Activated naive CD4-positive, alpha-beta T cell treated with anti-CD3 and anti-CD28 coated beads for 36 hours (primary cell): ENCODE measurements at regions not wholly inside any gene's neighbourhood (a gene's known extent, or its start where the extent isn't known, plus 50 kb on each side); places are given as distances from the start of the nearest gene placed in this dataset.

ENCODE experiments used
- CTCF ChIA-PET: fragments of 350-600 bp; sonication (Branson Sonifier 250); formaldehyde crosslinking; loops from one replicate; lab custom pipeline; 2021; ENCODE audit warnings: antibody characterized with exemption; lab: Charles Lee
- DNase-seq: peaks from one replicate; pipeline ENCODE4 v3.0.0-alpha.2; 2020
- H3K27ac Mint-ChIP-seq: one replicate; pipeline ENCODE4 v1.8.0; 2021; ENCODE audit warnings: mild to moderate bottlenecking, mixed read lengths
- H3K27me3 Mint-ChIP-seq: one replicate; pipeline ENCODE4 v1.8.0; 2021; ENCODE audit warnings: low read depth, mixed read lengths
- H3K36me3 Mint-ChIP-seq: one replicate; pipeline ENCODE4 v1.8.0; 2021; ENCODE audit warnings: low read depth, mixed read lengths
- H3K4me1 Mint-ChIP-seq: one replicate; pipeline ENCODE4 v1.8.0; 2021; ENCODE audit warnings: low read depth, mixed read lengths
- H3K4me3 Mint-ChIP-seq: one replicate; pipeline ENCODE4 v1.8.0; 2021; ENCODE audit warnings: mild to moderate bottlenecking, moderate library complexity, mixed read lengths
- H3K9me3 Mint-ChIP-seq: one replicate; pipeline ENCODE4 v1.8.0; 2021; ENCODE audit warnings: mixed read lengths
- intact Hi-C: fragments of 100-400 bp; cut with micrococcal nuclease; formaldehyde crosslinking; loops from one replicate; pipeline ENCODE4 v1.15.1; 2023

DNA sequence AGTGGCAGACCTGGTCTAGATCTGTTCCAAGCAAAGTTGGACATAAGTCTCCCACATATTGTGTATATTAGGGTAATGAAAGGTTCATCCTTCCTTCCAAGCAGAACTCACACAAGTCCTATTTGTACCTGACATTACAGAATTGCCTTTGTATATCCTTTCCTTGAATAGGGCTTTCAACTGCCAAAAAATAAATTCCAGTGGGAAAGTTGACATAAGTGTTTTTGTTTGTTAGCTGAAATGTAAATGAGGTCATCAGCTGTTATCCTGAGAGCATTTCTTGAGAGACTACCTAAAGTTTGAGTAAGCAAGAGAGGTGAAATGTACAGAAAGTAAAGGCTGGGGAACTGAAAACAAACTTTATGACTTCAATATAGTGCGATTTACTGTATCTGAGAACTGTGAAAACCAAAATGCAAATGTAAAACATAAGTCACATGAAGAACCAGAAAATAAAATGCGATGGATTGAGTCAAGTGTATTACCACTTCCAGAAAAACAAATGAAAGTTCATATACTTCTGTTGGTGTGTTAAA is 527.3 kb upstream of the SEMA3D start:
- CTCF ChIA-PET, result no interaction called here
- intact Hi-C loops, result no loop called here
- H3K36me3 Mint-ChIP-seq, result no peaks in the 10 kb centered on the region
- no peak for DNase-seq
- no peaks in the 10 kb centered on the region for H3K9me3 Mint-ChIP-seq
- H3K27me3 Mint-ChIP-seq, result no peaks in the 10 kb centered on the region
- no peaks in the 10 kb centered on the region for H3K4me1 Mint-ChIP-seq
- no peak overlapping the region for H3K27ac Mint-ChIP-seq
- no peak overlapping the region for H3K4me3 Mint-ChIP-seq

- no peaks in the 10 kb centered on the region for H3K9me3 Mint-ChIP-seq
- no peak for DNase-seq
- CTCF ChIA-PET, result no interaction called here
- H3K36me3 Mint-ChIP-seq, result no peaks in the 10 kb centered on the region
- H3K27ac Mint-ChIP-seq, result no peak overlapping the region
- H3K4me3 Mint-ChIP-seq, result no peak overlapping the region
- intact Hi-C loops, result no loop called here
- H3K27me3 Mint-ChIP-seq, result no peaks in the 10 kb centered on the region
- no peaks in the 10 kb centered on the region for H3K4me1 Mint-ChIP-seq
Observed at GRCh38 chr7:85713171-85713570, 526.3 kb upstream of the SEMA3D start.

GRCh38 chr7:85711894-85712293 is 525.0 kb upstream of the SEMA3D start:
- DNase-seq, result no peak
- H3K9me3 Mint-ChIP-seq, result no peaks in the 10 kb centered on the region
- H3K27me3 Mint-ChIP-seq, result no peaks in the 10 kb centered on the region
- H3K4me3 Mint-ChIP-seq, result no peak overlapping the region
- intact Hi-C loops, result no loop called here
- H3K36me3 Mint-ChIP-seq, result no peaks in the 10 kb centered on the region
- H3K4me1 Mint-ChIP-seq, result no peaks in the 10 kb centered on the region
- CTCF ChIA-PET, result no interaction called here
- no peak overlapping the region for H3K27ac Mint-ChIP-seq

- H3K36me3 Mint-ChIP-seq, result no peaks in the 10 kb centered on the region
- peaks cover 4% of the 10 kb centered on the region for H3K9me3 Mint-ChIP-seq
- intact Hi-C loops, result no loop called here
- H3K4me3 Mint-ChIP-seq, result no peak overlapping the region
- CTCF ChIA-PET, result no interaction called here
- no peak overlapping the region for H3K27ac Mint-ChIP-seq
- no peak for DNase-seq
- H3K27me3 Mint-ChIP-seq, result no peaks in the 10 kb centered on the region
- H3K4me1 Mint-ChIP-seq, result no peaks in the 10 kb centered on the region
Observed at GRCh38 chr7:85710960-85711359, 524.1 kb upstream of the SEMA3D start.

GRCh38 chr7:85708221-85708620 is 521.4 kb upstream of the SEMA3D start:
- no peaks in the 10 kb centered on the region for H3K27me3 Mint-ChIP-seq
- DNase-seq, result no peak

DNA sequence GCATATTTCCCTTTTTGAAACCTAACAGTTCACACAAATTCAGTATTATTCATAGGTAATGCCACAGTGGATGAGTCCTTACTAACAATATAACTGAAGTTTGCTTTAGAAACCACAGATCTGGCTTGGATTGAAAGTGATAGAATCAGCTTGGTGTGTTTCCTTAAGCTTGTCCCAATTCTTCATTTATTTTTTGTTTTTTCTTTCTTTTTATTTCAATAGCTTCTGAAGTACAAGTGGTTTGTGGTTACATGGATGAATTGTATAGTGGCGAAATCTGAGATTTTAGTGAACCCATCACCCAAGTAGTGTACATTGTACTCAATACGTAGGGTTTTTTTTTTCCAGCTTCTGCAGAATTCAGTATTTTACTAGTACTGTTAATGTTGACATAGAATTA is 518.2 kb upstream of the SEMA3D start:
- Mint-ChIP-seq H3K4me1 (no peaks in the 10 kb centered on the region), H3K9me3 (peaks cover 5% of the 10 kb centered on the region), H3K27me3 (no peaks in the 10 kb centered on the region), H3K36me3 (no peaks in the 10 kb centered on the region), H3K27ac (no peak overlapping the region), H3K4me3 (no peak overlapping the region)
- CTCF ChIA-PET, result no interaction called here
- no peak for DNase-seq
- intact Hi-C loops, result no loop called here

More at GRCh38 chr7:85708221-85708620, 521.4 kb upstream of the SEMA3D start:
- Mint-ChIP-seq H3K27ac (no peak overlapping the region), H3K4me1 (no peaks in the 10 kb centered on the region), H3K4me3 (no peak overlapping the region), H3K36me3 (no peaks in the 10 kb centered on the region), H3K9me3 (peaks cover 5% of the 10 kb centered on the region)
- CTCF ChIA-PET, result no interaction called here
- intact Hi-C loops, result no loop called here

DNA sequence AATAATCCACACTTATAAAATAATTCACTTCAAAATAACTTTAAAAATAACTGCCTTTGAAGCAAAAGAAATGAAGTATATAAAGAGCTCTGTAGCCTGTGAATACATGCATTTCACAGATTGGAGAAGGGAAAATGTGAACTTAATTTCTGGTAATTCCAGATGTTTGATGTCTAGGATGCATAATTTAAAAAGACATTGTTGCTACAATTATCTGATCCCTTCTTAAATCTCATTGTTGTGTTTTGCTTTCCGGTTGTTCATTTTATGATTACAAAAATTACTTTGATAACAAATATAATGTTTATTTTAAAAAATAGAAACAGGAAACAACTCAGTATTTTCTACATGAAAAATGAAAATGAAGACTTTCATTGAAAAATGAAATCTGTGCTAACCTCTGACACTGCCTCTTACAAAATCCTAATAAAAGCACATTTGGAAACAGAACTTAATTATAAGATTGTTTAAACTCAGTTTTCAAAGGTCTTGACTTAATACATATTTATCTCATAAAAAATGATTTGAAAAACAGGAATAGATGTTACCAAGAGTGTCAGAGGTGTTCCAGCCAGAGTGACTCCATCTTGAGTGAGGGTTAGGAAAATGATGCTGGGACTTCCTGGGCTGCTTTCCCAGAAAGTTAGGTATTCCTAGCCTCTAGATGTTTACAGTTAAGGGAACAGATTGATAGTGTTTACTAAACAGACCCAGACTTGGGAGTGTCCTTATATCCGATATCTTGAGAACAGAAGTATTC is 516.6 kb upstream of the SEMA3D start:
- no peak overlapping the region for H3K27ac Mint-ChIP-seq

GRCh38 chr7:85702348-85702747 is 515.5 kb upstream of the SEMA3D start:
- DNase-seq, result no peak
- CTCF ChIA-PET, result no interaction called here
- Mint-ChIP-seq H3K4me1 (no peaks in the 10 kb centered on the region), H3K27ac (no peak overlapping the region), H3K9me3 (peaks cover 5% of the 10 kb centered on the region), H3K36me3 (no peaks in the 10 kb centered on the region), H3K4me3 (no peak overlapping the region), H3K27me3 (no peaks in the 10 kb centered on the region)
- intact Hi-C loops, result no loop called here

More for the DNA sequence above, 516.6 kb upstream of the SEMA3D start:
- DNase-seq, result no peak
- no peaks in the 10 kb centered on the region for H3K4me1 Mint-ChIP-seq
- CTCF ChIA-PET, result interaction anchor here (0.6 to 0.7 kb wide), 2 partner anchors 204 to 1050 kb away, joined by 3 read pairs; no protein-coding TSS in a partner anchor
- H3K9me3 Mint-ChIP-seq, result peaks cover 5% of the 10 kb centered on the region
- no peaks in the 10 kb centered on the region for H3K27me3 Mint-ChIP-seq
- no peaks in the 10 kb centered on the region for H3K36me3 Mint-ChIP-seq
- intact Hi-C loops, result no loop called here
- H3K4me3 Mint-ChIP-seq, result no peak overlapping the region

DNA sequence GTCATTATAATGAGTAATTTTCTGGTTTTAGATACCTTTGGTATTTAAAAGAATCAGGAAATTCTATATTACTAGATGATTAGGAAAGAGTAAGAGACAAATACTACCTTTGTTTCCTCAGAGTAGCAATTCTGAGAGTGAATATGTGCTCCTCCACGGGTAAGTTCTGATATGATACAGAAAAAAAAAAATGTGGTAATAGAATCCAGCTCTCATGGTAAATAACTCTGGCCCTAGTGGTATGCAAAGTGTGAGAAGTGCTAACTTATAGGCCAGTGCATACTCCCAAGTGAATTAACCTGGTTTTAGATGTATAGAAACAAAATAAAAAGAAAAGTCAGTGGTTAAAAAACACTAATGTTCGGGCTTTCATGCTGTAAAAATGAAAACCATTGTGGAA is 512.6 kb upstream of the SEMA3D start:
- no peaks in the 10 kb centered on the region for H3K9me3 Mint-ChIP-seq
- H3K4me1 Mint-ChIP-seq, result no peaks in the 10 kb centered on the region
- H3K27ac Mint-ChIP-seq, result no peak overlapping the region

GRCh38 chr7:85695533-85695932 is 508.7 kb upstream of the SEMA3D start:
- Mint-ChIP-seq H3K9me3 (no peaks in the 10 kb centered on the region), H3K27me3 (no peaks in the 10 kb centered on the region), H3K4me3 (no peak overlapping the region), H3K4me1 (no peaks in the 10 kb centered on the region), H3K36me3 (no peaks in the 10 kb centered on the region), H3K27ac (no peak overlapping the region)
- DNase-seq, result no peak
- intact Hi-C loops, result no loop called here
- CTCF ChIA-PET, result no interaction called here

More for the DNA sequence above, 512.6 kb upstream of the SEMA3D start:
- no peak for DNase-seq
- no peaks in the 10 kb centered on the region for H3K36me3 Mint-ChIP-seq
- intact Hi-C loops, result no loop called here
- no peaks in the 10 kb centered on the region for H3K27me3 Mint-ChIP-seq
- CTCF ChIA-PET, result no interaction called here
- no peak overlapping the region for H3K4me3 Mint-ChIP-seq

DNA sequence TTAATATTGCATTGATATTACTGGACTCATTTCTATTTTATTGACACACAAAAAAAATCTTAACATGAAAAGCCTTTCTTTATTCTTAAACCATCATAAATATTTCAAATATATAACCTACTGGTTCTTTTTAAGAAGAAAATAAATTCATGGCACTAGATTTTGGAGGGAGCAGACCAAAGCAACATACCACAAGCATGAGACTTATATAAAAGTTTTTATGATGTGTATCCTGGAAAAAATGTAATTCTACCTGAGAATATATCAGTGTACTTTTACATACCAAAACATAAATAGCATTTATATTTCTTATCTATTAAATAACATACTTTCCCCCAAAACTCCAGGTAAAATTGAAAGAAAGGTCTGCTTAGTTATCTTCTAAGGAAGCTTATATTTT is 508.2 kb upstream of the SEMA3D start:
- no peaks in the 10 kb centered on the region for H3K9me3 Mint-ChIP-seq
- DNase-seq, result no peak
- no peak overlapping the region for H3K4me3 Mint-ChIP-seq
- no peaks in the 10 kb centered on the region for H3K36me3 Mint-ChIP-seq
- intact Hi-C loops, result no loop called here
- CTCF ChIA-PET, result no interaction called here
- no peaks in the 10 kb centered on the region for H3K4me1 Mint-ChIP-seq
- no peaks in the 10 kb centered on the region for H3K27me3 Mint-ChIP-seq
- H3K27ac Mint-ChIP-seq, result no peak overlapping the region

DNA sequence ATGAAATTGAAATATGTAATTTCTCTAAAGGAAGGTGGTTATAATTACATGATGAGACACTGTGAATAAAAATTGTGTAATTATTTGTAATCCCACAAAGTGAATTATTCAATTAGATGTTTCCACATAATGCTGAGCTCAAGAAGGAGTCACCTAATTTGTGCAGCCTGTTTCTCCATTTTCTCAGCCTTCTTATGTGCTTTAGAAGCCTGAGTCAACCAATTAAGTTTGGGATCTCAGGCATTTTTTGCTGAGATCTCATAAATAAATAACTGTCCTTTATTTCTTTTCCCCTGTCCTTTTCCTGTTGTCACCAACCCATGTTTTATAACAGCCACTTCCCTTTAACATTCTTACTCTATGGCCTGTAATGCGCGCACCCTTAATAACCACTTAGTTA is 506.5 kb upstream of the SEMA3D start:
- no peaks in the 10 kb centered on the region for H3K4me1 Mint-ChIP-seq
- no peak for DNase-seq
- no peaks in the 10 kb centered on the region for H3K9me3 Mint-ChIP-seq
- no peak overlapping the region for H3K27ac Mint-ChIP-seq
- no peaks in the 10 kb centered on the region for H3K27me3 Mint-ChIP-seq
- intact Hi-C loops, result no loop called here
- CTCF ChIA-PET, result no interaction called here
- no peaks in the 10 kb centered on the region for H3K36me3 Mint-ChIP-seq
- H3K4me3 Mint-ChIP-seq, result no peak overlapping the region

DNA sequence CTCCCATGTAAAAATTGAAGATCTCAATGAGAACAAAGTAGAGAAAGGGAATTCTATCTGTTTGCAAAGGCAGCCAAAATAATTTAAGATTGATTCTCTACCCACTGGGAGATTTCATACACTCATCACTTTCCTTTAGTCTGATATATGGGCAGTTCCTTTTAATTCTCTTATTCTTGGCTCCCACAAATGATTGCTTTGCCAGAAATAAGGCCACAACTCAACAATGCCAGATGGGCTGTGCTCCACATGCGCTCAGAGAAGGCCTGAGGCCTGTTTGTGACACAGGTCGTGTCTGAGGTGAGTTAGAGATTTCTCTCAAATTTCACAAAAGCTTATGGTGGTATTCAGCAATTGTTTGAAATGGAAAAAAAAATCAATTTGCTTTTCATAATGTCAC is 501.9 kb upstream of the SEMA3D start:
- H3K4me1 Mint-ChIP-seq, result no peaks in the 10 kb centered on the region
- intact Hi-C loops, result no loop called here
- H3K27ac Mint-ChIP-seq, result no peak overlapping the region
- no peak overlapping the region for H3K4me3 Mint-ChIP-seq
- no peak for DNase-seq
- CTCF ChIA-PET, result no interaction called here
- H3K27me3 Mint-ChIP-seq, result no peaks in the 10 kb centered on the region
- no peaks in the 10 kb centered on the region for H3K36me3 Mint-ChIP-seq
- peaks cover 5% of the 10 kb centered on the region for H3K9me3 Mint-ChIP-seq
